Fibroblast of skin of right biceps (primary cell): ENCODE measurements at regions not wholly inside any gene's neighbourhood (a gene's known extent, or its start where the extent isn't known, plus 50 kb on each side); places are given as distances from the start of the nearest gene placed in this dataset.

Source experiments
- DNase-seq: peaks from one replicate; pipeline ENCODE4 v3.0.0-alpha.2; 2013

DNA sequence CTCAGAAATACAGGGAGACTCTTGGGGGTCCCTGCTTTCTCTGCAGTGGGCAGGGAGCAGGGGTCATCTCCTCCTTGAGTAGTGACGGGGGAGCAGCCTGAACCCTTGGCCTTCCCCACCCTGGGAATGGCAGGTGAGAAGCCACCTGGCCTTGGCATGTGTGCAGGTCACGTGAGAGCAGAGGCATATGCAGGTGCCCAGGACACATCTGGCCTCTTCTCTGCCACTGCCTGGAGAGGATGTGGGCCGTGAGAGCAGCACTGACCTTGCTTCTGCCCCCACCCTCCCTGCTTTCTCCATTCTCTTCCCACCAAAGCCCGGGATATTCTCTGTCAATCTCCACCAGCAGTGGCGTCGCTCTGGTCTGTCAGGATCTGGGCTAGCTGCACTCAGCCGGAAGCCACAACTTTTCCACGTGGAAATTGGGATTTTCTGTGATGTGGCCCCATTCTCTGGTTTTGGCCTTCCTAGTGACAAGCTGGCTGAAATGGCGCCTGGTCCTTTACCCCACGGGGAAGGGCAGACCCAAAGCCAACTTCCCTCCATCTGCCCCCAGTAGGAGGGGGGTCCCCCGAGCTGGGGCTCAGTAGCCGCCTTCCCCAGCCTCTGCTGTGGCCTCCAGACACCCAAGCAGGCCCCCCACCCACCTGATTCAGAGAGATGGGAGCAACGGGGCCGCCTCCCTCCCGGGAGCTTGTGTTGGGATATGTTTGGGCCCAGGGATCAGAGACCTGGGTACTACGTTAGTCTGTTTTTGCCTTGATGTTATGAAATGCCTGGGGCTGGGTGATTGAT lies 70.4 kb upstream of the FCN1 start:
- no peak for DNase-seq

DNA sequence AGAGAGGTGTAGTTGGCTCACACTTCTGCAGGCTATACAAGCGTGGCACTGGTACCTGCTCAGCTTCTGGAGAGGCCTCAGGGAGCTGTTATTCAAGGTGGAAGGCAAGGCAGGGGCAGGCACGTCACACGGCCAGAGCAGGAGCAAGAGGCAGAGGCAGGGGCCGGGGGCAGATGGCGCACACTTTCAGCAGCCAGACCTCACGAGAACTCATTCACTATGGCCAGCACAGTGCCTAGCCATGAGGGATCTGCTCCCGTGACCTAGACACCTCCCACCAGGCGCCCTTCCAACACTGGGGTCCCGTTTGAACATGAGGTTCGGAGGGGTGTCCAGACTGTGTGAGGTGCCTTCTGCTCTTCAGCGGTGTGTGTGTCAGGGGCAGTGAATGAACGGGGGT lies 71.0 kb upstream of the FCN1 start:
- DNase-seq = no peak

- DNase-seq = no peak
Measured at GRCh38 chr9:134989206-134990065, 71.7 kb upstream of the FCN1 start.

DNA sequence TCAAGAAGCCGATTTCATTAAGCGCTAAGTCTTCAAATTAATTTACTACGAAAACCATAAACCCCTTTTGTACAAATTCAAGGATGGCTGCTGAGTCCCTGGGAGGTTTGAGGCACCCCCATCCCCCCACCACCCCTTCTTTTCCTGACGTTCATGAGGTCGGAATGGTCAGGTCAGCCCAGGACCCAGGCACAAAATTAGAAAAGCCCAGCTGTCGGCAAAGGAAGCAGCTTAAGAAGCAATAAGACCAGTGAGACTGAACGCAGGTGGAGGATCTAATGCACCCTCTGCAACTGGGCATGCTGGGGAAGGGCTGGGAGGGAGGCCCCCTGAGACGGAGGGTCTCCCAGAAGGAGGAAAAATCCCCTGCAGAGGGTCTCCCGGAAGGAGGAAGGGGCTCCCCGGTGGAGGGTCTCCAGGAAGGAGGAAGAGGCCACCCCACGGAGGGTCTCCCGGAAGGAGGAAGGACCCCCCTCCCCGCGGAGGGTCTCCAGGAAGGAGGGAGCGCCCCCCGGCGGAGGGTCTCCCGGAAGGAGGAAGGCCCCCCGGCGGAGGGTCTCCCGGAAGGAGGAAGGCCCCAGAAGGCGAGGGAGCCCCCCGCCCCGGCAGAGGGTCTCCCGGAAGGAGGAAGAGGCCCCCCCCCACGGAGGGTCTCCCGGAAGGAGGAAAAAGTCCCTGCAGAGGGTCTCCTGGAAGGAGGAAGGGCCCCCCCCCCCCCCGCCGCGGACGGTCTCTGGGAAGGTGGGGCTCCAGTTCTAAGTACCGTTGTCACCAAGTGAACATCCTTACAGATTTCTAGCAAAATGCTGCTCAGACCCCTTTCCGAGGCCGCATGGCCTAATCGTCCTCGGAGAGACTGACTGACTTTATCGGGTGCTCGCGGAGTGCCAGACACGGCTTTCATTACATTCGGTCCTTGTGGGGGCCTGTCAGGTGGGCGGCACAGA lies 74.4 kb upstream of the FCN1 start:
- DNase-seq = no peak

DNA sequence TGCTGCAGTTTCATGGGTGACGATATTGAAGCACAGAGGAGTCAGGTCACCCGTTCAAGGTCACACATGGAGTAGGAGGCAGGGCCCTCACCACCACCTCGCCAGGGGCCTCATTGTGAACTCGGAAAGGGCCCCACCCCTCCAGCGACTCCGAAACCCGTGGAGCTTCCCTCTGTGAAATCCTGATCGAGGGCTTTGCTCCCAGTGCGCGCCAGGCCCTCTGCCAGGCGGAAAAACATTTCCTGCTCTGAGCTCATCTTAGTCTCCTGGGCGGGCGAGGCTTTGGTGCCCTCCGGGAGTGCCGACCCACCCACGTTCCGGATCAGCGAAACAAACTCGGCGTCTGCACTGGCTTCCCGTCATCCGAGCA lies 75.0 kb upstream of the FCN1 start:
- DNase-seq = no peak

- no peak for DNase-seq
Measured at GRCh38 chr9:134993416-134993815, 75.7 kb upstream of the FCN1 start.

- DNase-seq = no peak
Measured at GRCh38 chr9:134993996-134994720, 76.4 kb upstream of the FCN1 start.

DNA sequence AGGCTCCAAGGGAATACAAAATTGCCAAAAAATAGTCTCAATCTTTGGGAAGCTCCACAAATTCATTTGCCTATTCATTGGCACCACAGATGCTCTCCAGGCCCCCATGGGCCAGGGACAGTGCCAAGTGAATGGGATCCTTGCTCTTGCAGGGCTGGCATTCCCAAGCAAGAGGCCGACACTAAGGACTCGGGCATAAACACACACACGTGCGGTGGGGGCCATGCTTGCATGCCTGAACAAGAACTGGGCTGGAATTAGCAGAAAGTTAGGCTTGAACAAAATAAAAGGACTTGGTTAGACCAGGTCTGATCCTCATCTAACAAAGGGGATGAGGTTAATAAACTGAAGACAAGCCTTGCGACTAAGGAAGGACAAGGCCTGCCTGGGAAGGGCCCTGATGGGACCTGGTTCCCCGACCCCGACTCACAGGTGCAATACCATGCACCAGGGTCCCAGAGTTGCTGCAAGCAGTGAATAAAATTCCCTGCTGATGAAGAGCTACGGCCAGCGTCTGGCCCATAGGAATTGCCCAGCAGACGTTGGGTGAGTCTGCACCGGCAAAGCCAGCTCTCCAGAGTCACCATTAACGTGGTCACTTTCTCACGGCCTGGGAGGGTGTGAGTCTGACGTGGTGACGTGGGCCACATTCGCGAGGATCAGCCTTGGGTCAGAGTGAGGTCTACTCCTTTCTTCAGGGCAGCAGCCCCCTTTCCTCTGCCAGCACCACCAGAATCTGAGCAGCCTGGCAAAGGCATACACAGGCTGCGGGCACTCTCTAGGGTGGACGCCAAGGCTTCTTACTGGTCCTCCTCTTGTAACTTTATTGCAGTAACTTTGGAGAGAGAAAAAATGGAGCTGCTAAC lies 77.4 kb upstream of the FCN1 start:
- no peak for DNase-seq

- DNase-seq = no peak
Measured at GRCh38 chr9:134995792-134996120, 78.0 kb upstream of the FCN1 start.

DNA sequence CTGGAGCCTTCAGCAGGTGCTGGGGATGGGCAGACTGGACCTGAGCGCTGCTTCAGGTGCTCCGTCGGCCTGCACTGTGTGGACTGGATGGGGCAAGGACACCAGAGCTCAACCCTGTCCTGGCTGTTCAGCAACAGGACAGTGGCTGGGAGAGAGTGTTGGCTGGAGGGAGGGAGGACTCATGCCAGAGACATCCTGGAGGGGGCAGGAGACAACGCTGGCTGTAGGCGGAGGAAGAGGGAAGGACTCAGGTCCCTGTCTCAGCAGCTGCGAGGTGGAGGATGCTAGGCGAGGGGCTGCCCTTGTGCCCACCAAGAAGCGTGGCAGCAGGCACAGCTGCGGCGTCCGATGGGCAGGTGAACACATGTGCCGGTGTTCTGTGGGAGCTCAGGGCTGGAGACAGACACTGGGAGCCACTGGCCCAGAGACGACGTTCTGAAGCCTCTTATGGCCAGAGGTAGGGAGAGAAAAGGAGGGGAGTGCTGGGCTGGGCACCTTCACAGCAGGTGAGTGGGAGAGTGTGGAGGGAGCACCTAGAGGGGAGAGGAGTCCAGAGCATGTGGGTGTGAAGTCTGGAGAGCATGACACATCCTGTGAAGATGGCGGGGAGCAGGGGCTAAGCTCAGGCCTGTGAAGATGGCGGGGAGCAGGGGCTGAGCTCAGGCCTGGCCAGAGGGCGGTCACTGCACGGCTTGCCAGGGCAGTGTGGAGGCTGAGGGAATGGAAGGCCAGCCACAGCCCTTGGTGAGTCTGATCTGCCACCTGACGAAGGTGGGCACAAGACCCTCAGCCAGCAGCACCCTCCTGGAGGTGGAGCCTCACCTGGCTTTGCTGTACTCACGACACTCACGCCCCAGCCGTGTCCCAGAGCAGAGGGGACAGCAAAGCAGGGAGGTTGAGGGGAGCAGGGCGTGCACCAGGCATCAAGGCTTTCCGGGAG lies 79.1 kb upstream of the FCN1 start:
- no peak for DNase-seq

- no peak for DNase-seq
Measured at GRCh38 chr9:135000647-135001245, 83.0 kb upstream of the FCN1 start.

DNA sequence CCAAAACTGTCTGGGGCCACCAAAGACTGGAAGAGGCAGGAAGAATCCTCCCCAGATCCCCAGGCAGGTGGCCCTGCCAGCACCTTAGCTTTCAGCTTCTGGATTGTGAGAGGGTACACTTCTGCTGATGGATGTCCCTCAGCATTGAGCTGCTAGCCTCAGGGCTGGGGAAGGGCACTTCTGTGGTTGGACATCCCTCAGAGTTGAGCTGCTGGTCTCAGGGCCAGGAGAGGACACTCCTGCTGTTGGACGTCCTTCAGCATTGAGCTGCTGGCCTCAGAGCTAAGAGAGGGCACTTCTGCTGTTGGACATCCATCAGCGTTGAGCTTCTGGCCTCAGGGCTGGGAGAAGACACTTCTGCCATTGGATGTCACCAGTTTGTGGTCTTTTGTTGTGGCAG lies 83.8 kb upstream of the FCN1 start:
- no peak for DNase-seq

DNA sequence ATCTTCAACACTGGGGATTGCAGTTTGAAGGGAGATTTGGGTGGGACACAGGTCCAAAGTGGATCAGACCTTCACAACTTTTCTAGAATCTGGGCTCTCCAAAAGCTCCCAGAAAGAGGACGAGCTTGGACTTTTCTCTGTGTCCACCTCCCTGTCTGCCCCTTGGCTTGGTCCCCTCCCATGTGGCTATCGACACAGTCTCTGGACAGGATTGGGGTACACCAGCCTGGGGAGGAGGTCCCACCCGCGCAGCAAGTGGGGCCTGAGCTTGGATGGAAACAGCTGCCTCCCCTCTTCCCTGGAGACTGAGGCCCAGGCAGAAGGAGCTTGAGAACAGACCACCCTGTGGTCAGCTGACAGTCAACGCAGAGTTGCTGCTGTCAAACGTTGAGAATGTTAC lies 84.6 kb upstream of the FCN1 start:
- DNase-seq = no peak

- DNase-seq = no peak
Measured at GRCh38 chr9:135002802-135003201, 84.7 kb upstream of the OLFM1 start.

GRCh38 chr9:135004772-135005171 lies 82.7 kb upstream of the OLFM1 start:
- DNase-seq = no peak

GRCh38 chr9:135006911-135007570 lies 80.4 kb upstream of the OLFM1 start:
- DNase-seq = no peak

- no peak for DNase-seq
Measured at GRCh38 chr9:135007601-135008000, 79.9 kb upstream of the OLFM1 start.

- no peak for DNase-seq
Measured at GRCh38 chr9:135008416-135008815, 79.1 kb upstream of the OLFM1 start.

GRCh38 chr9:135009051-135009560 lies 78.4 kb upstream of the OLFM1 start:
- DNase-seq = no peak
